Subcutaneous abdominal adipose tissue (tissue), 5 donors: ENCODE measurements at regions not wholly inside any gene's neighbourhood (a gene's known extent, or its start where the extent isn't known, plus 50 kb on each side); places are given as distances from the start of the nearest gene placed in this dataset.
A peak's percentile ranks its signal among the peaks of the same experiment; 100 is the strongest.

Experiments used
- H3K27ac ChIP-seq: one replicate; pipeline ENCODE4 v1.7.0; 2013; ENCODE audit warnings: low read depth, mild to moderate bottlenecking, inconsistent platforms, low read length, moderate library complexity
- H3K27me3 ChIP-seq, 5 donors: one replicate each; pipeline ENCODE4 v1.7.0; 2013; ENCODE audit warnings: low read length in 5 of 5, inconsistent platforms in 1 of 5; ENCODE audit not compliant: control insufficient read depth in 5 of 5, insufficient read depth in 4 of 5
- H3K36me3 ChIP-seq, 5 donors: one replicate each; pipeline ENCODE4 v1.7.0; 2013; ENCODE audit warnings: low read length in 5 of 5; ENCODE audit not compliant: control insufficient read depth in 5 of 5, insufficient read depth in 5 of 5
- H3K4me1 ChIP-seq, 5 donors: one replicate each; pipeline ENCODE4 v1.7.0; 2013; ENCODE audit warnings: low read length in 5 of 5, mild to moderate bottlenecking in 3 of 5, moderate library complexity in 1 of 5; ENCODE audit not compliant: control insufficient read depth in 5 of 5, insufficient read depth in 5 of 5
- H3K4me3 ChIP-seq, 5 donors: one replicate each; pipeline ENCODE4 v1.7.0; 2013; ENCODE audit warnings: low read length in 5 of 5, low read depth in 1 of 5
- H3K9ac ChIP-seq, 5 donors: one replicate each; pipeline ENCODE4 v1.7.0; 2013; ENCODE audit warnings: low read length in 5 of 5, mild to moderate bottlenecking in 4 of 5, moderate library complexity in 3 of 5
- H3K9me3 ChIP-seq, 5 donors: one replicate each; pipeline ENCODE4 v1.7.0; 2013; ENCODE audit warnings: low read length in 5 of 5; ENCODE audit not compliant: control insufficient read depth in 5 of 5
- donor health status: healthy.
- donor health status: healthy.
- donor health status: healthy.
- donor health status: healthy.
- donor health status: healthy.

GRCh38 chr5:56587381-56588130 lies 227.8 kb upstream of the MAP3K1 start:
- Histone ChIP-seq H3K9ac (no peak overlapping the region), H3K9me3 (peaks cover 0 to 5% (median 0%) of the 10 kb centered on the region in 5 donors), H3K4me1 (peaks cover 9 to 43% (median 34%) of the 10 kb centered on the region in 5 donors), H3K27ac (no peak overlapping the region), H3K27me3 (peaks cover 0 to 5% (median 0%) of the 10 kb centered on the region in 5 donors), H3K4me3 (no peak overlapping the region), H3K36me3 (no peaks in the 10 kb centered on the region)

- Histone ChIP-seq H3K4me1 (peaks cover 9 to 43% (median 34%) of the 10 kb centered on the region in 5 donors), H3K27ac (peak overlapping the region; percentile 30), H3K9ac (peak overlapping the region in 1 of 5 donors; percentile 59), H3K36me3 (no peaks in the 10 kb centered on the region), H3K4me3 (peak overlapping the region; percentile 3 to 47 (median 43)), H3K27me3 (peaks cover 0 to 5% (median 0%) of the 10 kb centered on the region in 5 donors), H3K9me3 (peaks cover 0 to 5% (median 0%) of the 10 kb centered on the region in 5 donors)
Measured at GRCh38 chr5:56585999-56586691, 229.2 kb upstream of the MAP3K1 start.

- no peaks in the 10 kb centered on the region for H3K36me3 ChIP-seq
- no peak overlapping the region for H3K9ac ChIP-seq
- peaks cover 0 to 5% (median 0%) of the 10 kb centered on the region in 5 donors for H3K9me3 ChIP-seq
- H3K27me3 ChIP-seq = peaks cover 0 to 5% (median 0%) of the 10 kb centered on the region in 5 donors
- peak overlapping the region in 2 of 5 donors; percentile 3 to 47 for H3K4me3 ChIP-seq
- peaks cover 9 to 43% (median 34%) of the 10 kb centered on the region in 5 donors for H3K4me1 ChIP-seq
- H3K27ac ChIP-seq = no peak overlapping the region
Measured at GRCh38 chr5:56585461-56585860, 229.9 kb upstream of the MAP3K1 start.

- no peak overlapping the region for H3K9ac ChIP-seq
- H3K36me3 ChIP-seq = no peaks in the 10 kb centered on the region
- peaks cover 0 to 14% (median 13%) of the 10 kb centered on the region in 5 donors for H3K4me1 ChIP-seq
- peaks cover 0 to 5% (median 0%) of the 10 kb centered on the region in 5 donors for H3K9me3 ChIP-seq
- no peak overlapping the region for H3K4me3 ChIP-seq
- H3K27me3 ChIP-seq = peaks cover 0 to 4% (median 0%) of the 10 kb centered on the region in 5 donors
- H3K27ac ChIP-seq = no peak overlapping the region
Measured at GRCh38 chr5:56581426-56581825, 233.9 kb upstream of the MAP3K1 start.

- Histone ChIP-seq H3K4me3 (no peak overlapping the region), H3K27ac (no peak overlapping the region), H3K36me3 (no peaks in the 10 kb centered on the region), H3K27me3 (peaks cover 0 to 3% (median 0%) of the 10 kb centered on the region in 5 donors), H3K4me1 (peaks cover 0 to 8% (median 8%) of the 10 kb centered on the region in 5 donors), H3K9me3 (peaks cover 0 to 5% (median 0%) of the 10 kb centered on the region in 5 donors), H3K9ac (no peak overlapping the region)
Measured at GRCh38 chr5:56580864-56581263, 234.5 kb upstream of the MAP3K1 start.

GRCh38 chr5:56575821-56576220 lies 239.5 kb upstream of the MAP3K1 start:
- Histone ChIP-seq H3K4me3 (no peak overlapping the region), H3K27ac (no peak overlapping the region), H3K36me3 (no peaks in the 10 kb centered on the region), H3K4me1 (no peaks in the 10 kb centered on the region), H3K27me3 (no peaks in the 10 kb centered on the region), H3K9ac (no peak overlapping the region), H3K9me3 (peaks cover 0 to 5% (median 0%) of the 10 kb centered on the region in 5 donors)

- peaks cover 0 to 7% (median 6%) of the 10 kb centered on the region in 5 donors for H3K4me1 ChIP-seq
- no peaks in the 10 kb centered on the region for H3K36me3 ChIP-seq
Measured at GRCh38 chr5:56574778-56575177, 240.6 kb upstream of the MAP3K1 start.

GRCh38 chr5:56569566-56569965 lies 245.8 kb upstream of the MAP3K1 start:
- peak overlapping the region in 1 of 5 donors; percentile 53 for H3K9ac ChIP-seq
- peaks cover 10 to 37% (median 25%) of the 10 kb centered on the region in 5 donors for H3K4me1 ChIP-seq
- no peaks in the 10 kb centered on the region for H3K27me3 ChIP-seq
- no peaks in the 10 kb centered on the region for H3K36me3 ChIP-seq
- H3K27ac ChIP-seq = peak overlapping the region; percentile 13
- H3K9me3 ChIP-seq = peaks cover 0 to 5% (median 0%) of the 10 kb centered on the region in 5 donors
- H3K4me3 ChIP-seq = no peak overlapping the region

More at GRCh38 chr5:56574778-56575177, 240.6 kb upstream of the MAP3K1 start:
- H3K27me3 ChIP-seq = no peaks in the 10 kb centered on the region
- no peak overlapping the region for H3K9ac ChIP-seq
- no peak overlapping the region for H3K27ac ChIP-seq
- peaks cover 0 to 5% (median 0%) of the 10 kb centered on the region in 5 donors for H3K9me3 ChIP-seq
- no peak overlapping the region for H3K4me3 ChIP-seq

- Histone ChIP-seq H3K9me3 (peaks cover 0 to 5% (median 0%) of the 10 kb centered on the region in 5 donors), H3K36me3 (no peaks in the 10 kb centered on the region), H3K4me1 (peaks cover 10 to 42% (median 29%) of the 10 kb centered on the region in 5 donors), H3K27me3 (no peaks in the 10 kb centered on the region), H3K4me3 (no peak overlapping the region), H3K27ac (no peak overlapping the region), H3K9ac (peak overlapping the region in 1 of 5 donors; percentile 53)
Measured at GRCh38 chr5:56569076-56569475, 246.3 kb upstream of the MAP3K1 start.

- no peaks in the 10 kb centered on the region for H3K27me3 ChIP-seq
- no peaks in the 10 kb centered on the region for H3K36me3 ChIP-seq
- H3K4me1 ChIP-seq = peaks cover 10 to 43% (median 30%) of the 10 kb centered on the region in 5 donors
- no peak overlapping the region for H3K4me3 ChIP-seq
- no peak overlapping the region for H3K9ac ChIP-seq
- H3K27ac ChIP-seq = no peak overlapping the region
- no peaks in the 10 kb centered on the region for H3K9me3 ChIP-seq
Measured at GRCh38 chr5:56567278-56567677, 248.1 kb upstream of the MAP3K1 start.
